ENCODE measurements at regions not wholly inside any gene's neighbourhood (a gene's known extent, or its start where the extent isn't known, plus 50 kb on each side); places are given as distances from the start of the nearest gene placed in this dataset.

- H3K9me3 ChIP-seq, result no peaks in the 10 kb centered on the region
- TF ChIP-seq, protein P1, sequence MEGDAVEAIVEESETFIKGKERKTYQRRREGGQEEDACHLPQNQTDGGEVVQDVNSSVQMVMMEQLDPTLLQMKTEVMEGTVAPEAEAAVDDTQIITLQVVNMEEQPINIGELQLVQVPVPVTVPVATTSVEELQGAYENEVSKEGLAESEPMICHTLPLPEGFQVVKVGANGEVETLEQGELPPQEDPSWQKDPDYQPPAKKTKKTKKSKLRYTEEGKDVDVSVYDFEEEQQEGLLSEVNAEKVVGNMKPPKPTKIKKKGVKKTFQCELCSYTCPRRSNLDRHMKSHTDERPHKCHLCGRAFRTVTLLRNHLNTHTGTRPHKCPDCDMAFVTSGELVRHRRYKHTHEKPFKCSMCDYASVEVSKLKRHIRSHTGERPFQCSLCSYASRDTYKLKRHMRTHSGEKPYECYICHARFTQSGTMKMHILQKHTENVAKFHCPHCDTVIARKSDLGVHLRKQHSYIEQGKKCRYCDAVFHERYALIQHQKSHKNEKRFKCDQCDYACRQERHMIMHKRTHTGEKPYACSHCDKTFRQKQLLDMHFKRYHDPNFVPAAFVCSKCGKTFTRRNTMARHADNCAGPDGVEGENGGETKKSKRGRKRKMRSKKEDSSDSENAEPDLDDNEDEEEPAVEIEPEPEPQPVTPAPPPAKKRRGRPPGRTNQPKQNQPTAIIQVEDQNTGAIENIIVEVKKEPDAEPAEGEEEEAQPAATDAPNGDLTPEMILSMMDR (IDR thresholded peaks at IDR 0.05), result no peak
- no peak for TF ChIP-seq POLR2A (IDR thresholded peaks at IDR 0.05)
- H3K27me3 ChIP-seq, result no peaks in the 10 kb centered on the region
- H3K27ac ChIP-seq, result no peak overlapping the region
- 74 to 75% methylated on average over 10 of the region's 10 CpGs for WGBS, 2 donors
- intact Hi-C loops (cut with DNase I), result no loop called here
- no peak for DNase-seq
- H3K4me1 ChIP-seq, result no peaks in the 10 kb centered on the region
- H3K4me3 ChIP-seq, result no peak overlapping the region
- H3K36me3 ChIP-seq, result no peaks in the 10 kb centered on the region
Observed at GRCh38 chr10:10551596-10552301, 465.9 kb upstream of the CELF2 start.

GRCh38 chr10:10552948-10553347, 464.7 kb upstream of the CELF2 start:
- no peaks in the 10 kb centered on the region for H3K27me3 ChIP-seq
- H3K36me3 ChIP-seq, result no peaks in the 10 kb centered on the region
- H3K4me3 ChIP-seq, result no peak overlapping the region
- TF ChIP-seq, protein P1 (IDR thresholded peaks at IDR 0.05), result no peak
- TF ChIP-seq POLR2A (IDR thresholded peaks at IDR 0.05), result no peak
- 75 to 81% methylated on average over 1 to 3 of the region's 3 CpGs for WGBS, 2 donors
- intact Hi-C loops (cut with DNase I), result no loop called here
- no peak for DNase-seq
- no peaks in the 10 kb centered on the region for H3K4me1 ChIP-seq
- H3K27ac ChIP-seq, result no peak overlapping the region
- no peaks in the 10 kb centered on the region for H3K9me3 ChIP-seq

DNA sequence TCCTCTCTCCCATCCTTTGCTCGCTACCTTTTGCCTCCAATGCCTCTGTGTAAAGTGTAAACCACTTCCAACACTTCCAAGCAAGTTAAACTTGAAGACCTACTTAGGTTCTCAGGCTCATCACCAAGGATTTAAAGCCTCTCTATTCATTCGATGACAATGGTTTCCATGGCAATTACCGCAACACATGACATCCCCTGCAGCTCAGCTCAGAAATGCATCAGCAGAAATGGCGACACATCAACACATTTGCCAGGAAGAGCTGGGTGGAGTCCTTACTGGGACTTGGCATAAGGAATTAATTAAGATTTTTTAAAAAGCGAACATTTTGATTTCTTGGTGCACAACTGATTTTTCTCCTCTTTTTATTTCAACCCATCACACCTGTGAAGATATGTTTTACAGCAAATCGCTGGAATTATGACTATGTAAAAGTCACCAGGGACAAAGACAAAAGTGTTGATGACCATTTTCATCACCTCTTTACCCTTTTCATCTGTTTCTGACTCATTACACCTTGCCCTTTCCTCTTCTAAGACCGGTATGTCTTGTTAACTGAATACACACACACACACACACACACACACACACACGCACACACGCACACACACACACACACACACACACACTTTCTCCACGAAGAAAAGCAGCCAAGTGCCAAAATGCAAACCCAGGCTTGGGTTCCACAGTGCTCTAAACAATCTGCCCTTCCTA, 453.4 kb upstream of the CELF2 start:
- Histone ChIP-seq H3K4me3 (no peak overlapping the region), H3K27ac (no peak overlapping the region), H3K27me3 (peaks cover 0 to 4% (median 0%) of the 10 kb centered on the region in 4 donors), H3K9me3 (no peaks in the 10 kb centered on the region), H3K36me3 (no peaks in the 10 kb centered on the region), H3K4me1 (no peaks in the 10 kb centered on the region)
- no peak for DNase-seq
- TF ChIP-seq, protein P1 (IDR thresholded peaks at IDR 0.05), result no peak
- no peak for TF ChIP-seq POLR2A (IDR thresholded peaks at IDR 0.05)
- 43 to 46% methylated on average over 10 of the region's 10 CpGs for WGBS, 2 donors
- intact Hi-C loops (cut with DNase I), result no loop called here

DNA sequence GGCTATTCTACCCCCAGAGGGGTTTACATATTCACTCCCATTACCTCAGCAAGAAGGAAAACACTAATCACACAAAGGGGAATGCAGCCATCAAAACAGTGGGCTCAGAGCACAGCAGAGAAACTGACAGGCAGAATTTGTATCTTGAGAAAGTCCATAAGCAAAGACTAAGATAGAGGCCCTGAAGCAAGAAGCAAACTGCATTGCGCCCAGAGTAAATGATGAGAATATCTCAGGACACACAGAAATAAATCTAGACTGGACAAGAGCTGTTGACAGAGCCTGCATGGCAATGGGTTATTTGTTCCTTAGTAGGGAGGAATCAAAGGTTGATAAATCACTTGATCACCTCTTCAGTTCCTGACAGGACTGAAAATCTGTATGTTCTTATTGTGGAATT, 440.7 kb upstream of the CELF2 start:
- Histone ChIP-seq H3K4me1 (no peaks in the 10 kb centered on the region), H3K27me3 (no peaks in the 10 kb centered on the region), H3K9me3 (no peaks in the 10 kb centered on the region), H3K36me3 (no peaks in the 10 kb centered on the region), H3K4me3 (no peak overlapping the region), H3K27ac (no peak overlapping the region)
- TF ChIP-seq POLR2A (IDR thresholded peaks at IDR 0.05), result no peak
- TF ChIP-seq, protein P1 (IDR thresholded peaks at IDR 0.05), result no peak
- intact Hi-C loops (cut with DNase I), result no loop called here
- WGBS, 2 donors, result 90 to 100% methylated on average over 1 of the region's 1 CpG
- no peak for DNase-seq

GRCh38 chr10:10579709-10580108, 438.0 kb upstream of the CELF2 start:
- Histone ChIP-seq H3K36me3 (no peaks in the 10 kb centered on the region), H3K4me3 (no peak overlapping the region), H3K9me3 (no peaks in the 10 kb centered on the region), H3K4me1 (no peaks in the 10 kb centered on the region), H3K27ac (no peak overlapping the region), H3K27me3 (no peaks in the 10 kb centered on the region)
- intact Hi-C loops (cut with DNase I), result no loop called here
- WGBS, 2 donors, result 59 to 69% methylated on average over 1 of the region's 1 CpG
- TF ChIP-seq, protein P1 (IDR thresholded peaks at IDR 0.05), result no peak
- TF ChIP-seq POLR2A (IDR thresholded peaks at IDR 0.05), result no peak
- no peak for DNase-seq

Data from esophagus squamous epithelium (tissue), 5 donors.